DMS114 treated with DMSO at 0.1 percent for 48 hours (cell line): ENCODE measurements at regions not wholly inside any gene's neighbourhood (a gene's known extent, or its start where the extent isn't known, plus 50 kb on each side); places are given as distances from the start of the nearest gene placed in this dataset.
"Not testable (repeated sequence)": the region's sequence is repeated elsewhere in the genome, so short reads cannot be mapped to it uniquely, and the experiment has no call there.

Experiments used
- DNase-seq: peaks from one replicate; lab custom pipeline; 2025; ENCODE audit not compliant: unreplicated experiment; lab: John Stamatoyannopoulos, UW

DNA sequence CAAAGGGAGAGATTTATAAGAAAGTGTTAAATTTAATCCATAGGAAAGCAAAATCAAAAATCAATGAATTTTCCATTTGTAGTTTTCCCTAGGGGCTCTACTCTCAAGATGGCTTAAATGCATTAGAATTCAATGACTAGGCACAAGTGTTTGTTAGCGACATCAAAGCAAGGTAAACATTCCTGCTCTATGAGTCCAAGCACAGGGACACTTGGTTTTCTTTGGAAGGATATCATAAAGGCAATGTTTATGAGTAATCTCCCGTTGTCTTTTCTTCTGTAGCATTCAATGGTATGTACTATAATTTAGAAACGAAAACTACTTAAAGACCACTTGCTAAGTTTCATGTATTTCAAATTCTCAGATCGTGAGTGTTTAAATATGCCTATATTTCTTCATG is 54.8 kb upstream of the ZNF717 start:
- not testable (repeated sequence) for DNase-seq

DNA sequence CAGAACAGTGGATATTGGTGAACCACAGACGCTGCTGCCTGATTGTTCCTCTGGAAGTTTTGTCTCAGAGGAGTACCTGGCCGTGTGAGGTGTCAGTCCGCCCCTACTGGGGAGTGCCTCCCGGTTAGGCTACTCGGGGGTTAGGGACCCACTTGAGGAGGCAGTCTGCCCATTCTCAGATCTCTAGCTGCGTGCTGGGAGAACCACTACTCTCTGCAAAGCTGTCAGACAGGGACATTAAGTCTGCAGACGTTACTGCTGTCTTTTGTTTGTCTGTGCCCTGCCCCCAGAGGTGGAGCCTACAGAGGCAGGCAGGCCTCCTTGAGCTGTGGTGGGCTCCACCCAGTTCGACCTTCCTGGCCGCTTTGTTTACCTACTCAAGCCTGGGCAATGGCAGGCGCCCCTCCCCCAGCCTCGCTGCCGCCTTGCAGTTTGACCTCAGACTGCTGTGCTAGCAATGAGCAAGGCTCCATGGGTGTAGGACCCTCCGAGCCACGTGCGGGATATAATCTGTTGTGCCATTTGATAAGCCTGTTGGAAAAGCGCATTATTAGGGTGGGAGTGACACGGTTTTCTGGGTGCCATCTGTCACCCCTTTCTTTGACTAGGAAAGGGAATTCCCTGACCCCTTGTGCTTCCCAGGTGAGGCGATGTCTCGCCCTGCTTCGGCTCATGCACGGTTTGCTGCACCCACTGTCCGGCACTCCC is 65.1 kb upstream of the ZNF717 start:
- DNase-seq = not testable (repeated sequence)

DNA sequence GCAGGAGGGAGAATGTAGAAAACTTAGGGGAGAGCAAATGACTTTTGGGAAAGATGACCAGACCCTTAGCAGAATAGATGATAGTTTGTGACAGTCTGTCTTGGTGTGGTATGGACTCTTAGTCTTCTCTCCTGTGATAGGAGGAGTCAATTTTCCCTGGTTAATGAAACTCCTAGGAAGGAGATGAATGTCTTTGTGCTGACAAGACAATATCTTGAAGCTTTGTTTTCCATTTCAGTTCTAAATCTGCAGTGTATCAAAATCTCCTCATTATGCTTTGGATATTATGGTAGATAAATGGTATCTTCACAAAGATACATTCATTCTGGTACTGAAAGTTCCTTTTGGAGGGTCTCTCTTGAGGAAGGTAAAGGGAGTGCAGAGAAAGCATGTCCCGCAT is 77.8 kb upstream of the ZNF717 start:
- no peak for DNase-seq

DNA sequence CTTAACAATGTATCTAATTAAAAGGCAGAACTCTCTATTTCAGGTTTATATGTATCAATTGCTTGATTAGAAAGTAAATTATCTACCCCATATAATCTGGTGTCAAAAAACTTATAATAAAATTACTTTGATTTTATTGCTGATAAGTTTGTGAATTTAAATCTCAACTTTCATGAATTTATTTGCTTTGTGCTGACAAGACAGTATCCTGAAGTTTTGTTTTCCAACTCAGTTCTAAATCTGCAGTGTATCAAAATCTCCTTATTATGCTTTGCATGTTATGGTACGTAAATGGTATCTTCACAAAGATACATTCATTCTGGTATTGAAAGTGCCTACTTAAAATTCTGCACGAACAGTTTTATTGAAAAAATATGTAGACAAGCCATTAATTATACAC is 78.5 kb upstream of the ZNF717 start:
- no peak for DNase-seq

DNA sequence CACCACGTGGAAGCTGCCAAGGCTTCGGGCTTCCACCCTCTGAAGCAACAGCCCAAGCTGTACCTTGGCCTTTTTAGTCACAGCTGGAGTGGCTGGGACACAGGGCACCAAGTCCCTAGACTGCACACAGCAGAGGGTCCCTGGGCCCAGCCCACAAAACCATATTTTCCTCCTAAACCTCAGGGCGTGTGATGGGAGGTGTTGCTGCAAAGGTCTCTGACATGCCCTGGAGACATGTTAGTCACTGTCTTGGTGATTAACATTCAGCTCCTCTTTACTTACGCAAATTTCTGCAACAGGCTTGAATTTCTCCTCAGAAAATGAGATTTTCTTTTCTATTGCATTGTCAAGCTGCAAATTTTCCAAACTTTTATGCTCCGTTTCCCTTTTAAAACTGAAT is 98.4 kb upstream of the ZNF717 start:
- DNase-seq = not testable (repeated sequence)

DNA sequence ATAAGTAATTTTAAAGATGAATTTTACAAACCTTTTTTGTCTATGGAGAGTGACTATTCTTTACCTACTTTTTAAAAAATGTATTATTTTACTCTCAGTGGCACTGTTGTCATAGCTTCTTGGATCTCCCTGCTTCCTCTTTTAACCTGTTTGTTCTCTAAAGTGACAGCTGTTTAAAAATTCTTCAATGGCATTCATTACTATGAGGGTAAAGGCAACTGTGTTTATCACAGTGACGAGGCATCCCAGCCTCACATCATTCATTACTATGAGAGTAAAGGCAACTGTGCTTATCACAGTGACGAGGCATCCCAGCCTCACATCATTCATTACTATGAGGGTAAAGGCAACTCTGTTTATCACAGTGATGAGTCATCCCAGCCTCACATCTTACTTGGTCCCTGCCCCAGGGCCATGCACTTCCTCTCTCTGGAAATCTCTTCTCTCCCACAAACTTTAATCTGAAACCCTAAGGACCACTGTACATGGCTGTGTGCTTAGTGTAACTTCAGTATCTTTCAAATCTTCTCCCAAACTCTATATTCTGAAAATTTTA is 101.7 kb upstream of the ZNF717 start:
- no peak for DNase-seq

DNA sequence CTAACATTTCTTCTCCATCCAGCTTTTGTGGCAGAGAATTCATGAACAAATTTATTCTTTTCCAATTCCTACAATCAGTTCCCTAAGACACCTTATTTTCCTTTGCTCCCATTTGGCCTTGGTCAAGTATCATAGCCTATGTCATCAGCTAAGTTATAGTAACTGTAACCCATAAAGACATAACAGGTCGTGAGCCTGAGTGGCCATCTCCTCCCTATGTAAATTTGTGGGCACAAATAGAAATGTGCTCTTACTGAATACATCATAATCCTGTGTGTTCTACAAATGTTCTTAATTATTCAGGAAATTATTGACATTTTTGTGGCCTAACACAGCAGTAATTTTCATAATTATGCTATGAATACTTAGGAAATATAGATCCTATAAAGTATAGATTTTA is 108.9 kb upstream of the ZNF717 start:
- DNase-seq = no peak

DNA sequence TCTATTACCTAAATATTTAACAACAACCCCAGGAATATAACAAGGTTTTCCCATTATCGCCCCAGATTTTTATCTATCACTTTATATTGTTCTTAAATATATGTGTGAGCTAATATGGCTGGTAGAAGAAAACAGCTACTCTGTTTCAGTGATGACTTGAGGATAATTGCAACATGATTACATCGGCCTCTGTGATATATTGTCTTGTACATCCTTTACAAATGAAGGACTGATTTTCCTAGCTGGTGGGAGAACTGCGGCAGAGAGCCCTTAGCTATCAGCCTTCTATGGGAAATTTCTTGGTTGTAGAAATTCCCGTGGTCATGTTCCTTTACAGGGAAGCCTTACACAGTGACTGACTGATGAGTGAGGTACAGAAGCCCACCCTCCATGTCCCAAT is 110.9 kb upstream of the ZNF717 start:
- no peak for DNase-seq

DNA sequence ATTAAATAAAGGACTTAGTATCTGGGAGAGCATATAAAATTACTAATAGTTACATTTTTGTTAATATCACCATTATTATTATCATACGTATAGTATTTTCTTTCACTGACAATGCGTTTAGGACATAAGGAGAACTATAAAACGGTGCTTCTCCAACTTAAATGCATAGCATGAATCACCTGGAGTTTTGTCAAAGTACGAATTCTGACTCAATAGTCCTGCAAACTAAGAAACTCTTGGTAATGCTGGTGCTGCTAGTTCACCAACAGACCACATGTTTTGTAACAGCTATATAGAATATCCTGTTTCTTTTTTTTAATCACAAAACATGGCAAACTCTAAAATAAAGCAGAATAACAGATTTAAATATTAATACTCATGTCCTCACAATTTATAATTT is 116.1 kb upstream of the ZNF717 start:
- DNase-seq = not testable (repeated sequence)

DNA sequence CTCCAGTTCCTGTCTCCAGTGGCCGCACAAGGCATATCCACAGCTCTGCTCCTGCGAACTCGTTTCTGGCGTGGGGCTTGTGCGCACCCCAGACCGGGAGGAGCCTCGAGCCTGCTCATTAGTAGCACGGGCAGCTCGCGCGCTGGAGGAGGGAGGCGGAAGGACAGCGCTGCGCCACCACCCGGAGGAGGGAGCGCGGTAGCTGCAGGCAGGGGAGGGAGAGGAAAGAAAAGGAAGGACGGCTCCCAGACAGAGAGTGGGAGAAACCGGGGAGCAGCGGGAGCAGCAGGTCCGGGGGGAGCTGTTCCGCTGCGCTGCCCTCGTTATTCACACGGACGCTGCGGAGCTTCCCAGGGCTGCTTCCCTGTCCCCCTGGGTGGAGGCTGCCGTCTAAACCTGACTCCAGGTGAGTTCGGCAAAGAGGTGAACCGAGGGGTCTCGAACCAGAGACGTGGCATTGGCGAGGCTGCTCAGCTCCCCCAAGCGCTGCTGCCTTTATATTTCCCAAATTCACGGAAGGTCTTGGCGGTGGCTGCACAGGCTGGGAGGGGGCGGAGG is 121.3 kb upstream of the ZNF717 start:
- peak; percentile 12 for DNase-seq

DNA sequence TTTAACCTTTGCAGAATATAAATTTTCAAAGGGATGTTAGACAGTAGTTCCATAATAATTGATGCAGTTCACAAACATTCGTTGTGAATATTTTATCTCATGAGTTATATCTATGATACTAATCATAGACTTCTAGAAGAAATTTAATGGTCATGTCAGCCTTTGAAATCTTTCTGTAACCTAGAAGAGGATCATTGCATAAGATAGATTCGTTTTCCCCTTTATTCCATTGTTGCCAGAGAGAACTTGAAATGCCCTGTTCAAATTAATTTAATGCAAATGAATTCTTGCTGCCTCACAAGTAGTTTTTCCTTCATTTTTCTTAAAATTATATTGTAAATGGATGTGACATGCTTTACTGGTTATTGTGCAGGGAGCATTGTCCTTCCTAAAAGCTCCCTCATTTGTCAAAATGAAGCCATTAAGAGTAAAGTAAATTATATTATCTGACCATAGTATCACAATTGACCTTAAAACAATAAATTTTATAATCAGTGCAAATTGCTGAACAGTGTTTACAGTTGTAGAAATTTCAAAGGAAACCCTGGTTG is 128.5 kb upstream of the ZNF717 start:
- no peak for DNase-seq

DNA sequence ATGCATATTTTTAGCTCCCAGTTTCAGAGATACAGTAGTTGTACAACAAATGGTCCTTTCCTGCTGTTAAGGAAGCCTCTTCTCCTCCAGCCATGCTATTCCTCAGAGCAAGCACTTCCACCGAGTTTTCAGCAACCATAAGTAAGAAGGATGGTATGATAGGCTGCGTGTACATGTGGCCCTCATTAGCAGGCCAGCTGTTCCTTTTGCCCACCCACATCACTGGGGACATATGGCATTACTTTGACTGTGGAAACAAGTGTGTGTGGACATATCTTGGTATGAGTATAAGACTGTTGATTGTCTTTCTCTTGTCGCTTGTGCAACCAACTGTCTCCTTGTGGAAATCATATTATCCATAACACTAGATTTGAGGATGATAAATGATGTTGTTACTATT is 129.4 kb upstream of the ZNF717 start:
- DNase-seq = not testable (repeated sequence)

DNA sequence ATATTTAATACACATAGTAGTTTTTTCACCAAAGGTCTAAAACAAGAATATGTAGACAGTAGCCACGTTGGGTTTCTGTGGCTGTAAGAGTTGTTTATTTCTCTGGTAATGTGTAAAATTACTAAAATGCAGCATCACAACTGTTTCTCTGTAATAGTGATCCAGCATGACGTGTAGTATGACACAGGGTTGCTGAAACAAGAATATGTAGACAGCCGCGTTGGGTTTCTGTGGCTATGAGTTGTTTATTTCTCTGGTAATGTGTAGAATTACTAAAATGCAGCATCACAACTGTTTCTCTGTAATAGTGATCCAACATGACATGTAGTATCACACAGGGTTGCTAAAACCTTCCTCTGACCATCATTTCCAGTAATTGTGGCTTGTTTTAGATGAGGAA is 153.6 kb upstream of the ZNF717 start:
- DNase-seq = no peak

DNA sequence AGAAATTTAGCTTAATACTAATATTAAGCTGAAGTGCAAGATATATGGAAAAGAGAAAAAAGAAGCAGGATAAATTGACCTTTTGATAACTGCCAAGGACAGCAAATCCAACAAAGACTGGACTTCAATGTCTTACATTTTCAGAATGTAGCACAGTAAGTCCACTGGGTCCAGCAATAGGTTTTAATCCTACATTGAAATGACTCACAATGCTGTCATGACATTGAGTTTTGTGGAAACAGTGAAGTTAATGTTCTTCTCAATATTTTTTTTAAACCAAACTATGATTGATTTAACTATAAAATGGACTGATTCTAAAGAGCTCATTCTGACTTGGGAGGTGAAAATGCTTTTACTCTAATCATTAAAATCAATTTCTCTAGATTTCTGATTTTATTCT is 166.6 kb upstream of the ZNF717 start:
- DNase-seq = no peak

DNA sequence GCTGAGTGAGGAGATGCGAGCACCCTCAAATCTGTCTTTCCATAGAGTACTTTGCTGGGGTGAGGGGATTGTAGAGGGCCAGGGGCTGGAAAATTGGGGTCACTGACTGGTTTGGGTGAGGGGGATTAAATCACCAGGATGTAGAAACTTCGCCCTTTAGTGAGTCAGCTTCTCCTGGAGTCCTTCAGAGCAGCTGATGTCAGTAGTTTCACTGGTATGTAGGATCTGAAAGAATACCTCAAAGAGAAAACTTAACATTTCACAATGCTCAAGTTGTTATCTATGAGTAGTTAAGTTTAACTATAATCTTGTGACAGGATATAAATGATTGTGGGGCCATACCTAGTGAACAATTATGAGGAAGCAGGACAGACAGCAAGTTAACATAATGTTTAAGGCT is 174.7 kb upstream of the ZNF717 start:
- DNase-seq = not testable (repeated sequence)

DNA sequence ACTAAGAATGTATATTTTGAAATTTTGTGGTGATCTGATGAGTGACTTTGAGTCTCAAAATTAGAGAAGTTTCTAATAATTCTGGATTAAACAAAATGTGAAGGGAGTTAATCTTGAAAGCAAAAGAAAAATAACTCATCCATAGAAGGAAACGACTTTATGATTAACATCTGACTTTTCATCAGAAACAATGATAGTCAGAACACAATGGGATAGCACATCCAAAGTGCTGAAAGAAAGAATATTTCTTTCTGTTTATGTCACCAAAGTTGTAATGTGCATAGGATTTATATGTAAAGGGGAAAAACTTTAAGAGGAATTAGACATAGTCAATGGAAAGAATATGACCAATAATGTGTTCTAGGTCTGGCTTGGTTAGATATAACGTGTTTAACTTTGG is 176.7 kb upstream of the ZNF717 start:
- not testable (repeated sequence) for DNase-seq

DNA sequence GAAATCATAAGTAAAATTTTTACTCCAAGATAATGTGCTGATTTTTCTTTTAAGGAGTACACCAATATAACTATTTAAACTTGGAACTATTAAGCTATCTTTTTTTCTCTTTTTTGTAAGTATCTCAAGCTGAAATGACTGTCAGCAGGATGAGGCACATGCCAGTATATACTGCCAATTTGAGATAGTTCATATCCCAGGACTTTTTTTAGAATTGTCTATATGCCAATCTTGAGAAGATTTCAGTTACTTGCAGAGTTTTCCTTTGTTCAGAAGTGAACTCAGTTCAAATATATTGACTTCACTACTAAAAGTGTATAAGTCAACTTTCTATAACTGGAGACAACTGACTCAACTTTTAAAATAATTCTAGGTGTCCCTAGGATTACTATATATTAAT is 181.7 kb upstream of the ZNF717 start:
- no peak for DNase-seq

DNA sequence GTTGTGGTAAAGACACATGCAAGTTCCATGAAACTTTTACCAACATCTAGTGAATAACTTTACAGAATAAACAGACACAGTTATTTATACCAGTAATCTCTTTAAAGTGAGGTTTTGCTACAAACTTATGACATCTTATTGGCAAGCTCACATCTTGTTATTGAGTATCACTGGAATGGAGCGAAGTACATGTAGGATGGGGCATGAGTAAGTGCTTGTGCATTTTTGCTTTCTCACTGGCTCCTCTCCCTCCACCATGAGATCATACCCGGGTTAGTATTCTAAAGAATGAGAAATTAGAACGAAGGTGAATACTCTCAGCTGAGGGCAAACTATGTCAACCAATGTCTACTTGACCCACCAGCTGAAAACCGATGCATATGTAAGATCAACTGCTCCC is 193.3 kb upstream of the ZNF717 start:
- no peak for DNase-seq

DNA sequence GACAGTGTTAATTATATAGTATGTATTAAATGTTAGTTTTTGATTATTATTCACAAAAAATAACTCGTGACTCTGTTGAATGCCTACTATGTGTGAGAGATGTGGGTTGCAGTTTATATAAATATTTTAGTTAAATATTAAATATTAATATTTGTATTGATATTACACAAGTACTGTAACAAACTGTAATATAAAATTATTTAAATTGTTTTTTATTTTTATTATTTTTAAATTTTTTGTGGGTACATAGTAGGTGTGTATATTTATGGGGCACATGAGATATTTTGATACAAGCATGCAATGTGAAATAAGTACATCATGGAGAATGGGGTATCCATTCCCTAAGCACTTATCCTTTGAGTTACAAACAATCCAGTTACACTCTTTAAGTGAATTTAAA is 196.1 kb upstream of the ZNF717 start:
- DNase-seq = no peak

DNA sequence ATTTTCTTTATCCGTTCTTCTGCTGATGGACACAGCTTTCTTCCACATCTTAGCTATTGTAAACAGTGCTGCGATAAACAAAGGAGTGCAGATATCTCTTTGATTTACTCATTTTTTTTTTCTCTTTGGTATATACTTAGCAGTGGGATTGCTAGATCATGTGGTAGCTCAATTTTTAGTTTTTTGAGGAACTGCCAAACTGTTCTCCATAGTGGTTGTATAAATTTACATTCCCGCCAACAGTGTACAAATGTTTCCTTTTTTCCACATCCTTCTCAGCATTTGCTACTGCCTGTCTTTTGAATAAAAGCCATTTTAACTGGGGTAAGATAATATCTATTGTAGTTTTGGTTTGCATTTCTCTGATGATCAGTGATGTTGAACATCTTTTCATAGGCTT is 196.8 kb upstream of the ZNF717 start:
- DNase-seq = no peak

DNA sequence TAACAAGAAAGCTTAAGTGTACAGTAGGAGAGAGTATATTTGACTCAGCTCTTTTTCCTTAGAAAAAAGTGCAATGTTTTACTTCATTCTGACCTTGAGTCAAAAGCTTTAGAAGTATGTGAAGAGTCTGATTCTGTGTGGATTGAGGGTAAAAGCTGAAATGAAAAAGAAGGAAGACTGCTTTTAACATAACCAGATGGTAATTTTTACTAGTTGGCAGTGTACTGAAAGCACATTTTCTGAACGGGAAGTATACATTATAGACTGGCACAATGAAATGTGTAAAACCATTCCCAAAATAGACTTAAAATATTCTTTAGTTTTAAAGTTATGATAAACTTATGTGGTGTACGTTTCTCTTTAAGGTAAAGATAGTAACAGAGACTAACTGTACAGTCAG is 197.8 kb upstream of the ZNF717 start:
- DNase-seq = no peak

DNA sequence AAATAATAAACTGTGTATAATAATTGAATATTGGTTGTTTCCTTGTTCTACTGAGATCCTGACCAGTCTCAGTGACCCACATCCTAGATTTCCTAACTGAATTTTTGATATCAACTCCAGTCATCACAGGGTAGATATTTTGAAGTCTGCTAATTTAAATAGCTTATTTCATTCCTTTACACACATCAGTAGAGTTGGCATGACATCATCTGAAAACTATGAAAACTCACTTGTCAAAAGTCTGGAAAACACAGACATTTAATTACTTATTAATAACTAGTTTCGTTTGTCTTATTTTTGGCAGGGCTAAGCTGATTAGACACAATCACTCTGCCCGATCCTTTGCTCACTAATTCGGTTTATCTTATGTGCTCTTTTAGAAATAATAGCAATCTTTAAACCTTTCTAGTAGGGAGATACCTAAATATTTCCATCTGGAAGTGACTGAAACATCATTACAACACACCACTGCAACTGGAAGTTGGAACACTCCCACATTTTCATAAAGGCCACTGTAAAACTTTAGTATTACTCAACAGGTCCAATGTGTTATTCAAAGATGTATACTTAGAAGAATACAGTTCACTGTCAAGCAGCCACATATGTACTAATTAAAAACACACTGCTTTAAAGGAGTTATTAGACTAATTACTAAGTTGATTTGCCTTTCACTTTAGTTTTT is 198.4 kb upstream of the ZNF717 start:
- no peak for DNase-seq
